Osteoblast (primary cell): ENCODE measurements at regions not wholly inside any gene's neighbourhood (a gene's known extent, or its start where the extent isn't known, plus 50 kb on each side); places are given as distances from the start of the nearest gene placed in this dataset.

Experiments
- DNase-seq: peaks from one replicate; pipeline ENCODE4 v3.0.0; 2011; ENCODE audit warnings: low spot score, mixed read lengths; ENCODE audit not compliant: insufficient read length; ENCODE audit errors: missing footprints
- H2AFZ ChIP-seq: 2 replicates; pipeline ENCODE4 v1.6.0; 2011; ENCODE audit warnings: mild to moderate bottlenecking, low read length
- H3K27ac ChIP-seq: 2 replicates; pipeline ENCODE4 v1.5.1; 2011; ENCODE audit warnings: mild to moderate bottlenecking, low read depth, low read length, moderate library complexity
- H3K27me3 ChIP-seq: 2 replicates; pipeline ENCODE4 v1.6.0; 2012; ENCODE audit warnings: mild to moderate bottlenecking, control low read depth, inconsistent platforms, low read length, moderate library complexity; ENCODE audit not compliant: insufficient read depth
- H3K36me3 ChIP-seq: 2 replicates; pipeline ENCODE4 v1.5.1; 2011; ENCODE audit warnings: mild to moderate bottlenecking, low read length, control low read depth, moderate library complexity; ENCODE audit not compliant: insufficient read depth
- H3K4me1 ChIP-seq: 2 replicates; pipeline ENCODE4 v1.5.1; 2011; ENCODE audit warnings: mild to moderate bottlenecking, low read length, control low read depth, moderate library complexity; ENCODE audit not compliant: insufficient read depth
- H3K4me2 ChIP-seq: 2 replicates; pipeline ENCODE4 v1.6.0; 2011; ENCODE audit warnings: mild to moderate bottlenecking, low read length; ENCODE audit not compliant: insufficient read depth
- H3K4me3 ChIP-seq: fragments of 200-600 bp; sonication (generic); 3 replicates; pipeline ENCODE4 v1.5.1; 2012; ENCODE audit warnings: mild to moderate bottlenecking, low read length, inconsistent platforms; ENCODE audit not compliant: insufficient read depth
- H3K79me2 ChIP-seq: 2 replicates; pipeline ENCODE4 v1.6.0; 2012; ENCODE audit warnings: mild to moderate bottlenecking, low read length, control low read depth, inconsistent platforms; ENCODE audit not compliant: insufficient read depth
- H3K9me3 ChIP-seq: 2 replicates; pipeline ENCODE4 v1.5.1; 2011; ENCODE audit warnings: low read depth, low read length, control low read depth
- H4K20me1 ChIP-seq: 2 replicates; pipeline ENCODE4 v1.6.0; 2012; ENCODE audit warnings: mild to moderate bottlenecking, low read length, control low read depth; ENCODE audit not compliant: insufficient read depth
- CTCF ChIP-seq: IDR thresholded peaks from 2 replicates; pipeline ENCODE4 v1.5.1; 2011; ENCODE audit warnings: mild to moderate bottlenecking, low read depth, low read length, moderate library complexity; ENCODE audit errors: extremely low read depth

- H3K27ac ChIP-seq: no peak overlapping the region
- DNase-seq: no peak
- no peak overlapping the region for H3K4me2 ChIP-seq
- no peaks in the 10 kb centered on the region for H3K4me1 ChIP-seq
- no peaks in the 10 kb centered on the region for H3K9me3 ChIP-seq
- H4K20me1 ChIP-seq: no peaks in the 10 kb centered on the region
- no peak overlapping the region for H3K4me3 ChIP-seq
- H3K36me3 ChIP-seq: no peaks in the 10 kb centered on the region
- H2AFZ ChIP-seq: no peak overlapping the region
- no peaks in the 10 kb centered on the region for H3K27me3 ChIP-seq
- no peaks in the 10 kb centered on the region for H3K79me2 ChIP-seq
- no peak for TF ChIP-seq CTCF
Observed at GRCh38 chr2:107259408-107260195, 373.6 kb upstream of the ST6GAL2 start.

GRCh38 chr2:107263628-107264027, 377.7 kb upstream of the ST6GAL2 start:
- H3K9me3 ChIP-seq: no peaks in the 10 kb centered on the region
- H2AFZ ChIP-seq: no peak overlapping the region
- no peak overlapping the region for H3K4me2 ChIP-seq
- no peaks in the 10 kb centered on the region for H3K27me3 ChIP-seq
- no peaks in the 10 kb centered on the region for H4K20me1 ChIP-seq
- TF ChIP-seq CTCF: no peak
- no peaks in the 10 kb centered on the region for H3K36me3 ChIP-seq
- no peak overlapping the region for H3K4me3 ChIP-seq
- H3K4me1 ChIP-seq: no peaks in the 10 kb centered on the region
- no peak for DNase-seq
- no peaks in the 10 kb centered on the region for H3K79me2 ChIP-seq
- no peak overlapping the region for H3K27ac ChIP-seq

- no peak overlapping the region for H3K4me3 ChIP-seq
- no peak overlapping the region for H2AFZ ChIP-seq
- no peak overlapping the region for H3K27ac ChIP-seq
- no peak for TF ChIP-seq CTCF
- no peak for DNase-seq
- no peaks in the 10 kb centered on the region for H3K9me3 ChIP-seq
- no peaks in the 10 kb centered on the region for H3K27me3 ChIP-seq
- H3K36me3 ChIP-seq: no peaks in the 10 kb centered on the region
- H3K4me1 ChIP-seq: no peaks in the 10 kb centered on the region
- no peak overlapping the region for H3K4me2 ChIP-seq
- H3K79me2 ChIP-seq: no peaks in the 10 kb centered on the region
- no peaks in the 10 kb centered on the region for H4K20me1 ChIP-seq
Observed at GRCh38 chr2:107264184-107264583, 378.2 kb upstream of the ST6GAL2 start.

GRCh38 chr2:107266555-107266954, 380.6 kb upstream of the ST6GAL2 start:
- no peaks in the 10 kb centered on the region for H3K79me2 ChIP-seq
- TF ChIP-seq CTCF: no peak
- H3K36me3 ChIP-seq: no peaks in the 10 kb centered on the region
- H3K9me3 ChIP-seq: no peaks in the 10 kb centered on the region
- no peak overlapping the region for H3K27ac ChIP-seq
- no peaks in the 10 kb centered on the region for H4K20me1 ChIP-seq
- no peak overlapping the region for H2AFZ ChIP-seq
- H3K4me1 ChIP-seq: no peaks in the 10 kb centered on the region
- no peaks in the 10 kb centered on the region for H3K27me3 ChIP-seq
- no peak overlapping the region for H3K4me3 ChIP-seq
- H3K4me2 ChIP-seq: no peak overlapping the region
- DNase-seq: no peak
